ENCODE measurements at regions not wholly inside any gene's neighbourhood (a gene's known extent, or its start where the extent isn't known, plus 50 kb on each side); places are given as distances from the start of the nearest gene placed in this dataset.
A peak's percentile ranks its signal among the peaks of the same experiment; 100 is the strongest.
"Not testable (repeated sequence)": the region's sequence is repeated elsewhere in the genome, so short reads cannot be mapped to it uniquely, and the experiment has no call there.

DNA sequence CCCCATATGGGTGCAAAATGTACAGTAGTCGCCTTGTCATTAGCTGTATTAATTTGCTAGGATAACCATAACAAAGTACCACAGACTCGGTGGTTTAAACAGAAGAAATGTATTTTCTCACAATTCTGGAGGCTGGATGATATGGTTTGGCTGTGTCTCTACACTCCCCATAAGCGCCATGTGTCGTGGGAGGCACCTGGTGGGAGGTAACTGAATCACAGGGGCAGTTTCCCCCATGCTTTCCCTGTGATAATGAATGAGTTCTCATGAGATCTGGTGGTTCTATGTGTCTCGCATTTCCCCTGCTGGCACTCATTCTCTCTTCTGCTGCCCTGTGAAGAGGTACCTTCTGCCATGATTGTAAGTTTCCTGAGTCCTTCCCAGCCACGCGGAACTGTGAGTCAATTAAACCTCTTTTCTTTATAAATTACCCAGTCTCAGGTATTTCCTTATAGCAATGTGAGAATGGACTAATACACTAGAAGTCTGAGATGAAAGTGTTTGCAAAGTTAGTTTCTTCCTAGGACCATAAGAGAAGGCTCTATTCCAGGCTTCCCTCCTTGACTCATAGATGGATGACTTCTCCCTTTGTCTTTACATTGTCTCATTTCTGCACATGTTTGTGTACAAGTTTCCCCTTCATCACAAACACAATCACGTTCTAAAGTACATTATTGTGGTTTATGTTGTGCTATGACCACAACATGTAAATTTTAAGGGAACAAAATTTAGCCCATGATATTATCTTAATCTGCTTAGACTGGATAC lies 1442.6 kb downstream of the SUCLG1 start:
- no peak for DNase-seq (ENCODE audit: low read depth in 2 of 3, low spot score in 2 of 3)

DNA sequence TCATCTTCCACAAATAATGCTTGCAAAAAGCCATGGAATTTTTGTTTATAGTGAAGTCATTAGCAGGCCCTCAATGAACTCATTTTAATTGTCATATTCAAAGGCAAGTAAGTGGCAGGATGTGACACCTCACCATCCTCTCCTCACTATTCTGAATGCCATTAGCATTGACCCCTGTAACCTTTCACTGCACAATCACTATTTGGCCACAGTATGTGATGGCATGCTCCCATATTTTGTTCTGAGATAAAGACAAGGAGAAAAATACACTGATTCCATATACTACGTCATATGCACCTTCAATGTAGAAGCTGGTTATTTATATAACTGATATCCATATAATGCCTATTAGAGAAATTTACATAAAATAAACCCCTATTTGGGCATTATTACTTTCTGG lies 1443.2 kb downstream of the SUCLG1 start:
- no peak for DNase-seq (ENCODE audit: low read depth in 2 of 3, low spot score in 2 of 3)

DNA sequence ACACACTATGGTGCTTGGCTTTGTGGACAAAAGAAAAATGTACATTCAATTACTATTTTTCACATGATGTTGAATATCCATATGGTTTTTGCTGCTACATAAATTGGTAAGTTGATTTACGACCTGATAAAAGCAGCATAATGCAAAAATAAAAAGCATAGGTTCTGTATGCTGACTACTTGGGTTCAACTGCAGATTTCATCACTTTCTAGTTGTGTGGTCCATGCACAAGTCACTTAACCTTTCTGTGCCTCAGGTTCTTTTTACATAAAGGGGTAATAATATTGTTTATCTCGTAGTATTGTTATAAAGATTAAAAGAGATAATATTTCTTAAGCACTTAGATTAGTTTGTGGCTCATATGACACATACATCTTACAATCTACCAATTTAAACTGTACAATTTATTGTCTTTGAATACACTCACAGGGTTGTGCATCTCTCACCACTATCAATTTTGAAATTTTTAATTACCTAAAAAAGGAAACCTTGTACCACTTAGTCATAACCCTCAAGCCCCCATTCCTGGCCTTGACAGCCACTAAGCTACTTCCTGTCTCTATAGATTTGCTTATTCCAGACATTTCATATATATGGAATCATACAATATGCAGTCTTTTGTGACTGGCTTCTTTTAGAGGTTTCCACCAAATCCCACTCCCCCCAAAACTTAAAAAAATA lies 1443.9 kb downstream of the SUCLG1 start:
- no peak for DNase-seq (ENCODE audit: low read depth in 2 of 3, low spot score in 2 of 3)

DNA sequence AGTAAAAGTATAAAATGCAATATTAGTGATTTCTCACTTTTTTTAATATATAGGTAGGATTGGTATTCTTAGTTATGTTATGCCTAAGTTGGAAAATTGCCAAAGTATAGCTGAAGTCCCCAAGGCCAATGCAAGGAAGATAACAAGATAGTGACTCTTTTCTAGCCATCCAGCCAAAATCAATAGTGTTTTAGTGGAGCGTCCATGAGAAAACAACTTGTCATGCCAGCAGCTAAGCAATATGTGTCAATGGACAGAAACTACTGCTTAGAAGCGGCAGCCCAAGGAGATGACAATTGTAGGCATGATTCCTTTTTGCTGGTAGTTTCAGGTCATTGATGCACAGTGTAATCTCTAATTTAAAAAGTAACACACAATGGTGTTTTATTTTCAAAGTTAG lies 1444.6 kb downstream of the SUCLG1 start:
- DNase-seq (ENCODE audit: low read depth in 2 of 3, low spot score in 2 of 3) = no peak

DNA sequence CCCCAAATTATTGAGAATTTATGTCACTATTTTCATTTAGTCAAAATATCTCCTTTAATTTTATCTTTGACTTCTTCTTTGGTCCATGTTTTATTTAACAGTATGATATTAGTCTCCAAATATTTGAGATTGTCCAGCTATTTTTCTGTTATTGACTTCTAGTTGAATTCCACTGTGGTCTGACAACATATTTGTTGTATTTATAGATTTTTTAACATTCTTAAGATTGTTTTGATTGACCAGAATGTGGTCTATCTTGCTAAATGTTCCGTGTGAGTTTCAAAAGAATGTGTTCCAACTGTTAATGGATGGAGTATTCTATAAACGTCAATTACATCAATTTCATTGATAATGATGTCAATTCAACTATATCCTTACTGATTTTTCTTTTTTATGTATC lies 1452.1 kb downstream of the SUCLG1 start:
- DNase-seq (ENCODE audit: low read depth in 2 of 3, low spot score in 2 of 3) = no peak

DNA sequence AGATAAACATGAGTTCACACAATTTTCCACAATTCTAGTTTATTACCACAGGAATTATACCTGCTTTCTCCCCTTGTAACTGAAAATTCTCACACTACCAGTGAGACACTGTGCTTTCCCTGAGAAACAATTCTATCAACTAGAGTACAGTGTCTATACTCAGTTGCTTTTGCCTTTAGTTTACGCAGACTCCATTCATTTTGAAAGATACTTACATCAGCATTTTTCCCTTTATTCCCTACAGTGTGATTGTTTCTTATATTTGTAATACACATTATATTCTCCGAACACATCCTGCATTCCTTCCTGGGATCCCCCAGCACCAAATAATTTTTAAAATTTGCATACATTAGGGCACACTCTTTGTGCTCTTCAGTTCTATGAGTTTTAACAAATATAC lies 1455.5 kb downstream of the SUCLG1 start:
- no peak for DNase-seq (ENCODE audit: low read depth in 2 of 3, low spot score in 2 of 3)

DNA sequence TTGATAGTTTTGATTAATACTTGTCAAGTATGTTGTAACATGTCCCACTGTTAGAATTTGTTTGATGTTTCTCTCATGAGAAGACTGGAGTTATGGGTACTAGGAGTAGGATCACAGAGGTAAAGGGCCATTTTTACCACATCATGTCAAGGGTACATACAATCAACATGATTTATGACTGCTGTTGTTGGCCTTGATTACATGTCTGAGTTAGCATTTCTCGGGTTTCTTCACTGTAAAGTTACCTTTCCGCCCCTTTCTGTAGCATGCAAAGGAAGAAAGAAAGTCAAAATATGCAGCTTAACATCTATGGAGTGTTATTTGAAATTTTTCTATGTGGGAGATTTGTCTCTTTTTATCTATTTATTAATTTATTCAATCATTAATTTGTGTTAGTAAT lies 1456.4 kb downstream of the SUCLG1 start:
- no peak for DNase-seq (ENCODE audit: low read depth in 2 of 3, low spot score in 2 of 3)

DNA sequence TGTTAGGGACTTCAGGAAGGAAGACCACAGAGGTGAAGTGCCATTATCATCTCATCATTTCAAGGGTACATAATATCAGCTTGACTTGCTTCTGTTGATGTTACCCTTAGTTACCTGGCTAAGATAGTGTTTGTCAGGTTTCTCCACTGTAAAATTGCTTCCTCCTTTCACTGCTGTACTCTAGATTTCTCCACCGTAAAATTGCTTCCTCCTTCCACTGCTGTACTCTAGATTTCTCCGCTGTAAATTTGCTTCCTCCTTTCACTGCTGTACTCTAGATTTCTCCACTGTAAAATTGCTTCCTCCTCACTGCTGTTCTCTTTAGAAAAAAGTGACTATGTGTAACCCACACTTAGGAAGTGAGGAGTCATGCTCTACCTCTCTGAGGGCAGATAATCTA lies 1460.3 kb downstream of the SUCLG1 start:
- DNase-seq (ENCODE audit: low read depth in 2 of 3, low spot score in 2 of 3) = peak in 1 of 3 donors; percentile 44

DNA sequence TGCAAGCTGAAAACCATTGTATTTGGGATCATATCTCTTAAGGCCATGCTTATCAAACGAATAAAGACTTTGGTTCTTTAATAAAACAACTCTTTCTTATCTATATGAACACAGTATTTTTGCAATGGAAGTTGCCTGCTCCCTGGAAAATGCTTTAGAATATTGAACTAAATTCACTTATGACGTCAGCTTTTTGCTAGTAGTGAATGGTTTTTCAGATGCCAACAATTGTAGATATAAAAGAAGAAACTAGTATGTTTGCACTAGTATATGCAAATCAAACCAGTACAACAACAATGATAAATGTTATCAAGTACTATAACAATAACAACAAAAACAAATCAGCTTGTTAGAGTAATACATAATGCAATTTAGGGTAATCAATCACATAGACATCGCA lies 1462.9 kb downstream of the SUCLG1 start:
- no peak for DNase-seq (ENCODE audit: low read depth in 2 of 3, low spot score in 2 of 3)

DNA sequence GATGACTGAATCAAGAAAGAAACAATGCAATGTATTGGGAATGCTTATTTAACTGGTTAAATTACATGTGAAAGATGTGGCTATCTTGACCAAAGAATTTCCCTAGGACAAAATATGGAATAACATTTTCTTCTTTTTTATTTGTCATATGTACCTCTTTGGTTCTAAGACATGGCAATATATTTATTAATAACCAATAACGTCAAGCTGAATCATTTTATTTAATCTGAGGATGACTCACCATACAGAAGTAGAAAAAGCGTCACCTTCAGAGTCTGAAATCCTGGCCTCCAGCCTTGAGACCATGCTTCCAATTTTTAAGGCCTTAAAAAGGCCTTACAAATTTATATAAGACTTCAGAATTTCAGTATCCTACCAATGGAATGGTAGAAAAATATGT lies 1464.9 kb downstream of the SUCLG1 start:
- no peak for DNase-seq (ENCODE audit: low read depth in 2 of 3, low spot score in 2 of 3)

DNA sequence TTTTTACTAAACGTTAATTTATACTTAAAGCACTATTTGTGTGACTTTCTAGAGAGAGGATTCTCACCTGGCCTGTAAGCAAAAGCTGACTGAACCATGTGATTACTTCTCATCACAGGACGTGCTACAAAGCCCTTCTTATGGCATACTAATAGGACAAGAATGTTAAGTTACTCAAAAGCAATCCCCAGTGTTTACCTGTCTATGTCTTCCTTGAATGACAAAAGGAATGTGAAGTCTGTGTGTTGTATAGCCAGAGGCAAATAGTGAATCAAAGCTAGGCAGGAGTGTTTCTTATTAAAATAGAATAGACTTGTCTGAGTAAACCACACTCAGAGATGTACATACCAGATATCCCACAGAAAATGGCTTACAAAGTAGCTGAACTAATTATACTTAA lies 1465.5 kb downstream of the SUCLG1 start:
- no peak for DNase-seq (ENCODE audit: low read depth in 2 of 3, low spot score in 2 of 3)

DNA sequence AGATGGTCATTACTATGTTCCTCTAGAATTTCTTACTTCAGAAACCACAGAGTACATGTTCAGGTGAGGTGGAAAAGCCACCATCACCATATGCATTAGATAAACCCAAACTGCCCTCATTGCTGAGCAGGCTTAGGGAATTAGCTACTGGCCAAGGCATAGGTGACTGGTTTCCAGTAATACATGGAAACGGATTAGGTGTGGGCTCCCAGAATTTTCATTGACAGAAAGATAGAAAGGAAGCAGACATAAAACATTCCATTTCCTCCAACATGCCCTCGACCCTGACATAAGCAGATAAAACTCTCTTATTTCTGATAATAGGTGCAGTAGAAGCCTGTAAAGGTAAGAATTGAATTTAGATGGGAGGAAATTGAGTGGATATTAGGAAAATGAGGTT lies 1466.1 kb downstream of the SUCLG1 start:
- no peak for DNase-seq (ENCODE audit: low read depth in 2 of 3, low spot score in 2 of 3)

DNA sequence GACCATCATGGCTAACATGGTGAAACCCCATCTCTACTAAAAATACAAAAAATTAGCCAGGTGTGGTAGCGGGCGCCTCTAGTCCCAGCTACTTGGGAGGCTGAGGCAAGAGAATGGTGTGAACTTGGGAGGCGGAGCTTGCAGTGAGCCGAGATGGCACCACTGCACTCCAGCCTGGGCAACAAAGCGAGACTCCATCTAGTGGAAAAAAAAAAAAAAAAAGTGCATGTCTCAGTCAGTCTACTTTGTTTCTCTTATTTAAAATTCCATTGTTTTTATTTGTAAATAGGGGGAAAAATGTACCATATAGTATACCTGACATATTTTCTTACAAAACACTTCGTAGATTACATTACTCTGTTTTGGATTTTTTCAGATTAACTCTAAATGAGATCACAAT lies 1471.4 kb downstream of the SUCLG1 start:
- not testable (repeated sequence) for DNase-seq (ENCODE audit: low read depth in 2 of 3, low spot score in 2 of 3)

DNA sequence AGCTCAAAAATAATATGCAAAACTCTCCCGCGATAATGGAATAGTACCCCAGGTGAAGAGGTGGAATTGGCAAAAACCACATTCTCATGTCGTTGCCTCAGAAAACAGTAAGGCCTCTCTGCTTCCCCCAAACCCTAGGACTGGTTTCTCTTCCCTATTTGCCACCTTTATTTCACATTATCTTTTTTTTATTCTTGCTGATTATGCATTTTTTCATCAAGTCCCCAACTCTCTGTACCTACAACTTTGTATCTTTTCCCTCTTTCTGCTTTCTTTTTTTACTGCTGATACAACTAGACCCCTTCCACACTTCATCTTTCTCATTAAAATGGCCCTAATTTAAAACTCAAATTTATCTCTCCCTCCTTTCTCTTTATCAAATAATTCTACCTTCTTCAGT lies 1472.2 kb downstream of the SUCLG1 start:
- no peak for DNase-seq (ENCODE audit: low read depth in 2 of 3, low spot score in 2 of 3)

DNA sequence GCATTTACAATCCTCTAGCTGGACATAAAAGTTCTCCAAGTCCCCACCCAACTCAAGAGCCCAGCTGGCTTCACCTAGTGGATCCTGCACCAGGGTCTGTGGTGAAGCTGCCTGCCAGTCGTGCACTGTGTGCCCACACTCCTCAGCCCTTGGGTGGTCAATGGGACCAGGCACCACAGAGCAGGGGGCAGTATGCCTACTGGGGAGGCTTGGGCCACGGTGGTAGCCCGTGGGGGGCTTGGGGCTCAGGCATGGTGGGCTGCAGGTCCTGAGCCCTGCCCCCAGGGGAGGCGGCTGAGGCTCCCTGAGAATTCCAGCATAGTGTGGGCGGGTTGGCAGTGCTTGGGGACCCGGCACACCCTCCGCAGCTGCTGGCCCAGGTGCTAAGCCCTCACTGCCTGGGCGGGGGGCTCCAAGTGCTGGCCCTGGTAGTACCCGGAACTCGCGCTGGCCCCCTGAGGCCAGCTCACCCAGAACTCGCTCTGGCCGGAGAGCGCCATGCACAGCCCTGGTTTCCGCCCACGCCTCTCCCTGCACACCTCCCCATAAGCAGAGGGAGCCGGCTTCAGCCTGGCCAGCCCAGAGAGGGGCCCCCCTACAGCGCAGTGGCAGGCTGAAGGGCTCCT lies 1473.4 kb downstream of the SUCLG1 start:
- DNase-seq (ENCODE audit: low read depth in 2 of 3, low spot score in 2 of 3) = no peak

DNA sequence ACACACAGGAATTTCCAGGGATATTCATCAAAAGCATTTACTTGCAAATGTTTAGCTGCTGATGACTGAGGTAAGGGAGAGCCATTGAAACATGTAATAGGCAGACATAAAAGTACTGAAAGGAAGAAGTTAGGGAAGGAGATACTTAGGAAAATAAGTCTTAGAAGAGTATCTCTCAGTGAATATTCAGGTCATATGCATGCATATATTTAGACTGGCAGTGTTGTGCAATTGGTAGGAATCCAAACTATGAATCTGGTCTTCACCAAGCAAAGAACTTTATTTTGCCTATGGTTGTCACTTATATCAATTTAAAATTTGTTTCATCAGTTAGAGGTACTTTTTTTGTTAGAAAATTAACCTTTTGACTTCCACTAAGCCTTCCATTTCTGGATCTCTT lies 1490.7 kb downstream of the SUCLG1 start:
- no peak for DNase-seq (ENCODE audit: low read depth in 2 of 3, low spot score in 2 of 3)

DNA sequence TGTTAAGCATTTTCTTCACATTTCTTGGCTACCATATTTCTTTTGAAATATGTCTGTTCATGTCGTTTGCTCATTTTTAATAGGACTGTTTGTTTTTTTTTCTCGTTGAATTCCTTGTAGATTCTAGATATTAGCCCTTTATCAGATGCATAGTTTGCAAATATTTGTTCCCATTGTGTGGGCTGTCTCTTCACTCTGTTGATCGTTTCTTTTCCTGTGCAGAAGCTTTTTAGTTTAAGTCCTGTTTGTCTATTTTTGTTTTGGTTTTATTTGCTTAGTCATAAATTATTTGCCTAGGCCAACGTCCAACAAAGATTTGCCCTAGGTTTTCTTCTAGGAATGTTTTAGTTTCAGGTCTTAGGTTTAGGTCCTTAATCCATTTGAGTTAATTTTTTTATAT lies 1494.7 kb downstream of the SUCLG1 start:
- no peak for DNase-seq (ENCODE audit: low read depth in 2 of 3, low spot score in 2 of 3)

DNA sequence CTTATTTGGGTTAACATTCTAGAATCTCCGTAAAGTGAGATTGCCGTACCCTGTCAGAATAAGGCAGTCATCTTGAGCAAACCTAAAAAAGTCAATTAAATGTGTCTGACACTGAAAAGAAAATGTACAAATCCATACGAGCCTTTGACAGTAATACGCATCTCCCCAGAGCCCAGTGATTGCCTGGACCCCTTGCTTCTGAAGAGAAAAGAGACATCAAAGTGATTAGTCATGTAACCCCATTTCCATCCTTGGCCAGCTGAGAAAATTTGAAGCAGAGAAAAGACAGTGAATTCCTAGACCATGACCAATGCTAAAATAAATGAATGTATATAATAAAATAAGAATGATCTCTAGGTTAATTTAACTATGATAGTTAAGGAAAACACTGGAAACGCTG lies 1499.4 kb downstream of the SUCLG1 start:
- DNase-seq (ENCODE audit: low read depth in 2 of 3, low spot score in 2 of 3) = no peak

DNA sequence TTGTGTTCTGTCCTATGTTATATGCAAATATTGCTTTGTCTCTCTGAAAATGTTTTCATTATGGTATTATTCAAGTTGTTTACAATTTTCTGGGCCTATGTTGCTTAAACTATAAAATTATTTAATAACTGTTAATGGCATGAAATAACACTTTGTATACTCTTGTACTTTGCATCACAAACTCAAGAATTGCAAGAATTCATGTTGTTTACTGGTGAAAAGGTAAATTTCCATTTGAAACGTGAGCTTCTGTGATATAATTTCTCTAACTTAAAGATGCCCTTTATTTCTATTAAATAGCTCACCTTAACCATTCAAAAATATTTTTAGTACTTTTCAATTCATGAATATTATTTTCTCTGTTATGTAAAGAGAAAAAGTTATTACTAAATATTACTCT lies 1504.2 kb downstream of the SUCLG1 start:
- DNase-seq (ENCODE audit: low read depth in 2 of 3, low spot score in 2 of 3) = no peak

DNA sequence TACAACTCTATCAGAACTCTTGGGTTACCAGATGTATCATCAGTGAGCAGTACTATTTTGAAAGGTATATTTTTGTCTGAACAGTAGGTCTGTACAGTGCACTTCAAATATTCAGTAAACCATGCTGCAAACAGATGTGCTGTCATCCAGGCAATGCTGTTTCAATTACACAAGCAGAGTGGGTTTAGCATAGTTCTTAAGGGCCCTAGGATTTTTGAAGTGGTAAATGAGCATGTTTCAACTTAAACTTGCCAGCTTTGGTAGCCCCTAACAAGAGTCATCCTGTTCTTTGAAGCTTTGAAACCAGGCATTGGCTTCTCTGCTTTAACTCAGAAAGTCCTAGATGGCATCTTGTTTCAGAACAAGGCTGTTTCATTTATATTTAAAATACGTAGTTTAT lies 1519.9 kb downstream of the SUCLG1 start:
- no peak for DNase-seq (ENCODE audit: low read depth in 2 of 3, low spot score in 2 of 3)

DNA sequence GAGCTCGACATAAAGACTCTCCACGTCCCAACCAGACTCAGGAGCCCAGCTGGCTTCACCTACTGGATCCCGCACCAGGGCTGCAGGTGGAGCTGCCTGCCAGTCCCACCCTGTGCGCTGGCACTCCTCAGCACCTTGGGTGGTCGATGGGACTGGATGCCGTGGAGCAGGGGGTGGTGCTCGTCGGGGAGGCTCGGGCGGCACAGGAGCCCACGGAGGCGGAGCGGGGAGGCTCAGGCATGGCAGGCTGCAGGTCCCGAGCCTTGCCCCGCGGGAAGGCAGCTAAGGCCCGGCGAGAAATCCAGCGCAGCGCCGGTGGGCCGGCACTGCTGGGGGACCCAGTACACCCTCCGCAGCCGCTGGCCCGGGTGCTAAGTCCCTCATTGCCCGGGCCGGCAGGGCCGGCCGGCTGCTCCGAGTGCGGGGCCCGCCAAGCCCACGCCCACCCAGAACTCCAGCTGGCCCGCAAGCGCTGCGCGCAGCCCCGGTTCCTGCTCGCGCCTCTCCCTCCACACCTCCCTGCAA lies 1520.7 kb downstream of the SUCLG1 start:
- DNase-seq (ENCODE audit: low read depth in 2 of 3, low spot score in 2 of 3) = not testable (repeated sequence)

DNA sequence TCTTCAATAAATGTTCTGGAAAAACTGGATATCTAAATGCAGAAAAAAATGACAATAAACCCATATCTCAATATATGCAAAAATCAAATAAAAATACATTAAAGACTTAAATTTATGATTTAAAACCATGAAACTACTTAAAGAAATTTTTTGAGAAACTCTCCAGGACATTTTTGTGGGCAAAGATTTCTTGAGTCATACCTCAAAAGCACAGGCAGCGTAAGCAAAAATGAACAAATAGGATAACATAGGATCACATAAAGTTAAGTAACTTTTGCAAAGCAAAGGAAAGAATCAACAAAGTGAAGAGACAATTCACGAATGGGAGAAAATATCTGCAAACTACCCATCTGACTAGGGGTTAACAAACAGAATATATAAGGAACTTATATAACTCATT lies 1545.5 kb downstream of the SUCLG1 start:
- DNase-seq (ENCODE audit: low read depth in 2 of 3, low spot score in 2 of 3) = no peak
